Left ventricle myocardium inferior (tissue), 1 donor: ENCODE measurements at regions not wholly inside any gene's neighbourhood (a gene's known extent, or its start where the extent isn't known, plus 50 kb on each side); places are given as distances from the start of the nearest gene placed in this dataset.

Experiments used
- DNase-seq: peaks from one replicate; pipeline ENCODE4 v3.0.0-alpha.2; 2020
- H3K27ac ChIP-seq: fragments of 200-600 bp; replicated peaks from 2 replicates; pipeline ENCODE4 v1.8.0; 2021
- H3K27me3 ChIP-seq: fragments of 200-600 bp; 2 replicates; pipeline ENCODE4 v1.8.0; 2021; ENCODE audit warnings: low read depth
- H3K36me3 ChIP-seq: fragments of 200-600 bp; 2 replicates; pipeline ENCODE4 v1.8.0; 2021
- H3K4me1 ChIP-seq: fragments of 200-600 bp; 2 replicates; pipeline ENCODE4 v1.8.0; 2021
- H3K4me3 ChIP-seq: fragments of 200-600 bp; 2 replicates; pipeline ENCODE4 v1.8.0; 2021; ENCODE audit warnings: mild to moderate bottlenecking, moderate library complexity
- H3K9me3 ChIP-seq: fragments of 200-600 bp; replicated peaks from 2 replicates; pipeline ENCODE4 v1.8.0; 2021
- CTCF ChIP-seq: fragments of 200-600 bp; IDR thresholded peaks from 2 replicates; pipeline ENCODE4 v1.8.0; 2021; ENCODE audit warnings: antibody characterized with exemption, mild to moderate bottlenecking, borderline replicate concordance
- intact Hi-C: fragments of 100-400 bp; cut with micrococcal nuclease; formaldehyde crosslinking; loops from one replicate; pipeline ENCODE4 v1.11.0; 2022
- donor health status: DM: no; HTN: yes; CAD: no; lungs with severe emphysema.

- no peak for TF ChIP-seq CTCF
- H3K4me1 ChIP-seq = peaks cover 56% of the 10 kb centered on the region
- H3K4me3 ChIP-seq = no peak overlapping the region
- no peaks in the 10 kb centered on the region for H3K36me3 ChIP-seq
- no peak for DNase-seq
- intact Hi-C loops = no loop called here
- peak overlapping the region; percentile 84 for H3K27ac ChIP-seq
- H3K27me3 ChIP-seq = no peaks in the 10 kb centered on the region
- no peaks in the 10 kb centered on the region for H3K9me3 ChIP-seq
These were observed 390.9 kb upstream of the CELF2 start for GRCh38 chr10:10626734-10627133.

DNA sequence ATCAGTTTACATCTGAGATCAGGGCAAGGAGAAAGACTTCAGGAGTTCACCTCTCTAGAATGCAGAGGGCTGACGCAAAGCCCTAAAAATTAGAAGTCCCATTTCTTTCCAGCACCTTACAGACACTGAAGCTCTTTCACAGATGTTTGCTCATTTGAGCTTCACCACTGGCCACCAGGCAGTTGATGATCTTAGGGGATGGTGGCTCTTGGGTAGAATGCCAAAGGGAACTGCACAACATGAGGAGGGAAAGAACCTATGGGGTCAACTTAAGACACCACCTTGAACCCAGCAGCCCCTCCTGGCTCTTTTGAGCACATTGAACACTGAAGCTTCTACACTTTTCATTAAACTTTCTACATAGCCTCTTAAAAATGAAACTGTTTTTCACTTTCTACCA is 390.3 kb upstream of the CELF2 start:
- H3K4me3 ChIP-seq = no peak overlapping the region
- peaks cover 56% of the 10 kb centered on the region for H3K4me1 ChIP-seq
- no peaks in the 10 kb centered on the region for H3K36me3 ChIP-seq
- no peak for DNase-seq
- H3K9me3 ChIP-seq = no peaks in the 10 kb centered on the region
- intact Hi-C loops = no loop called here
- peak overlapping the region; percentile 84 for H3K27ac ChIP-seq
- no peak for TF ChIP-seq CTCF
- no peaks in the 10 kb centered on the region for H3K27me3 ChIP-seq

DNA sequence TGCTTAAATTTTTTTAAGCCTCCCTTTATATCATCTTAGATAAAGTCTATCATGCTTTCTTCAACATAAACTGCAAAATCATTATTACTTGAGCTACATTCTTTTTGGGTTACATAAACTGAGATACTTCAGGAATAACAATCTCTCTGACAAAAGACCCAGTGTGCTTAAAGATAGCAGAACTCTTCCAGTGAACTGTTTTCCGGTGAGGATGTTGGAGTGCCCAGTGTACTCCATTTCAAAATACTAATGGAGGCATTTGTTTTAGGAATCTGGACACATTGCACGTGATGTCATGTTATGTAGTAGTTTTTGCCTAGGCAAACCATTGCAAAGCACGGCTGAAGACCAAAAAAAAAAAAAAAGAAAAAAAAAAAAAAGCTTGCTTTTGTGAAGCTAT is 388.2 kb upstream of the CELF2 start:
- H3K27me3 ChIP-seq = no peaks in the 10 kb centered on the region
- peaks cover 9% of the 10 kb centered on the region for H3K9me3 ChIP-seq
- no peak overlapping the region for H3K4me3 ChIP-seq
- no peak overlapping the region for H3K27ac ChIP-seq
- DNase-seq = no peak
- H3K4me1 ChIP-seq = peaks cover 37% of the 10 kb centered on the region
- H3K36me3 ChIP-seq = no peaks in the 10 kb centered on the region
- TF ChIP-seq CTCF = no peak
- intact Hi-C loops = no loop called here

DNA sequence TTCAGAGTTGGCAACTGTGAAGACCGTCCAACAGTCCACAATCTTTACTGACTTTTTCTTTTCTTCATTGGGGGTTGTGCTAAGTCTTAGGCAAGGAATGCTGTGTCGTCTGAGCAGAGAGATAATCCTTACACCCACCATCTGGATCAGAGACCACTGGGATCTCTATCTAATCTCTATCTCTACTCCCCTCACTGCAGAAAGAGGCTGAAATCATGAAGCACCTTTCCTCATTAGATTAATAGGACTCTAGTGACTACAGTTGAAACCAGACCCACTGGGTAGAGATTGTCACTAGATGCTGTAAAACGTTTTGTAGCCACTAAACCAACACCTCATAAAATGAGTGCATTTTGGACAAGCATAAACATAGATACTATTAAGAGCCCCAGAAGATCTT is 387.4 kb upstream of the CELF2 start:
- Histone ChIP-seq H3K36me3 (no peaks in the 10 kb centered on the region), H3K27me3 (no peaks in the 10 kb centered on the region), H3K9me3 (peaks cover 9% of the 10 kb centered on the region), H3K4me1 (peaks cover 30% of the 10 kb centered on the region), H3K27ac (no peak overlapping the region), H3K4me3 (no peak overlapping the region)
- intact Hi-C loops = no loop called here
- no peak for DNase-seq
- TF ChIP-seq CTCF = no peak

- Histone ChIP-seq H3K9me3 (peaks cover 9% of the 10 kb centered on the region), H3K27me3 (no peaks in the 10 kb centered on the region), H3K36me3 (no peaks in the 10 kb centered on the region), H3K4me3 (no peak overlapping the region), H3K4me1 (peaks cover 25% of the 10 kb centered on the region), H3K27ac (no peak overlapping the region)
- no peak for DNase-seq
- no peak for TF ChIP-seq CTCF
- intact Hi-C loops = no loop called here
These were observed 386.9 kb upstream of the CELF2 start for GRCh38 chr10:10630782-10631181.

DNA sequence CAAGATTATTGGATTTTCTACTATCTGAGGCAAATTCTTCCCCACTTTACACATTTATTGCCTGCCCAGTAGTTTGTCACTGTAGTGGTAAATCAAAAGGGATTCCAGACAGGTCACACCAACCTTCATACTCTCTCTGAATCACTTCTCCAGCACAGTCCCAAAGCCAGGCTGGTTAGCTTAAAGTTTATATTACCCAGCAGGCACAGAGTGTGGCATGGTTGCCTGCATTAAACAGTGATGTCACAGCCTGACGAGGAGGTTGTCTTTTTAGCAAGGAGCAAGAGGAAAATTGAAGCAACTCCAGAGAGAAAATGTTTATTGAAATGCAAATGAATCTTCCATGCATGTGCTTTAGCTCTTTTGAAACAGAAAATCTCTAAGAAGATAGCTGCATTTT is 375.5 kb upstream of the CELF2 start:
- no peaks in the 10 kb centered on the region for H3K36me3 ChIP-seq
- no peak overlapping the region for H3K4me3 ChIP-seq
- H3K9me3 ChIP-seq = no peaks in the 10 kb centered on the region
- peak overlapping the region; percentile 85 for H3K27ac ChIP-seq
- peaks cover 35% of the 10 kb centered on the region for H3K4me1 ChIP-seq
- intact Hi-C loops = no loop called here
- TF ChIP-seq CTCF = no peak
- DNase-seq = no peak
- H3K27me3 ChIP-seq = no peaks in the 10 kb centered on the region
